ENCODE measurements at regions not wholly inside any gene's neighbourhood (a gene's known extent, or its start where the extent isn't known, plus 50 kb on each side); places are given as distances from the start of the nearest gene placed in this dataset.

- no peak for TF ChIP-seq ZBTB33 (IDR thresholded peaks at IDR 0.05)
Measured at GRCh38 chr18:22015156-22015555, 154.2 kb upstream of the GATA6 start (continued).

- no peak for TF ChIP-seq SUZ12 (IDR thresholded peaks at IDR 0.05; ENCODE audit: unreplicated experiment)
- FAIRE-seq: no peak
- ChIA-PET RAD21 (ENCODE audit: unreplicated experiment) (no interaction called here), CTCF (no interaction called here), SMC1A (ENCODE audit: uncharacterized antibody, unreplicated experiment) (interaction anchor here (0.6 kb wide), 1 partner anchor 218 kb away, joined by 3 read pairs; no protein-coding TSS in a partner anchor), POLR2A (no interaction called here)
- no TSS peak for BruUV-seq (replicated peaks)
- no peak overlapping the region for H3K4me2 ChIP-seq (ENCODE audit: control insufficient read depth, insufficient read depth)
- no peaks in the 10 kb centered on the region for H4K20me1 ChIP-seq (ENCODE audit: control insufficient read depth, insufficient read depth)
- no peaks in the 10 kb centered on the region; a peak in 1 of 4 replicates for H3K27me3 ChIP-seq (replicated peaks in 1 of 2; ENCODE audit: control insufficient read depth in 2 of 2, insufficient read depth in 2 of 2, low read length in 1 of 2)
- in situ Hi-C loops (cut with MboI) (no loop called here), intact Hi-C loops (cut with micrococcal nuclease; ENCODE audit: unreplicated experiment) (no loop called here)
- no peaks in the 10 kb centered on the region for H3K9me3 ChIP-seq (replicated peaks; ENCODE audit: control insufficient read depth, insufficient read depth, low read length)
- no peak overlapping the region for H3K4me3 ChIP-seq
- H2AFZ ChIP-seq (ENCODE audit: control insufficient read depth, low read depth, low read length): no peak overlapping the region
- H3K4me1 ChIP-seq (ENCODE audit: control insufficient read depth, insufficient read depth, low read length): no peaks in the 10 kb centered on the region
- no peaks in the 10 kb centered on the region for H3K36me3 ChIP-seq (ENCODE audit: control insufficient read depth in 2 of 2, insufficient read depth in 2 of 2, low read length in 1 of 2)
- no peak for DNase-seq (ENCODE audit: low read depth, low spot score)
- H3K27ac ChIP-seq (ENCODE audit: control insufficient read depth, insufficient read depth): no peak overlapping the region
- H3K79me2 ChIP-seq (ENCODE audit: control insufficient read depth, insufficient read depth, low read length): no peaks in the 10 kb centered on the region
- WGBS (ENCODE audit: insufficient coverage, insufficient replicate concordance, low lambda C conversion rate, missing lambda C conversion rate): 51% methylated on average over 3 of the region's 3 CpGs
- ATAC-seq: no peak
- H3K9ac ChIP-seq (ENCODE audit: control insufficient read depth, insufficient read depth, low read length): no peak overlapping the region
Measured at GRCh38 chr18:22018366-22018765, 151.0 kb upstream of the GATA6 start.

- ATAC-seq (no peak), FAIRE-seq (no peak), DNase-seq (ENCODE audit: low read depth, low spot score) (no peak)
- Histone ChIP-seq H2AFZ (ENCODE audit: control insufficient read depth, low read depth, low read length) (no peak overlapping the region), H3K36me3 (ENCODE audit: control insufficient read depth in 2 of 2, insufficient read depth in 2 of 2, low read length in 1 of 2) (no peaks in the 10 kb centered on the region), H3K27me3 (replicated peaks in 1 of 2; ENCODE audit: control insufficient read depth in 2 of 2, insufficient read depth in 2 of 2, low read length in 1 of 2) (no peaks in the 10 kb centered on the region; a peak in 1 of 4 replicates), H3K4me3 (no peak overlapping the region), H4K20me1 (ENCODE audit: control insufficient read depth, insufficient read depth) (no peaks in the 10 kb centered on the region), H3K27ac (ENCODE audit: control insufficient read depth, insufficient read depth) (no peak overlapping the region), H3K4me2 (ENCODE audit: control insufficient read depth, insufficient read depth) (no peak overlapping the region), H3K9me3 (replicated peaks; ENCODE audit: control insufficient read depth, insufficient read depth, low read length) (no peaks in the 10 kb centered on the region), H3K9ac (ENCODE audit: control insufficient read depth, insufficient read depth, low read length) (no peak overlapping the region), H3K4me1 (ENCODE audit: control insufficient read depth, insufficient read depth, low read length) (no peaks in the 10 kb centered on the region), H3K79me2 (ENCODE audit: control insufficient read depth, insufficient read depth, low read length) (no peaks in the 10 kb centered on the region)
- in situ Hi-C loops (cut with MboI): no loop called here
- 60% methylated on average over 5 of the region's 5 CpGs for WGBS (ENCODE audit: insufficient coverage, insufficient replicate concordance, low lambda C conversion rate, missing lambda C conversion rate)
- ChIA-PET SMC1A (ENCODE audit: uncharacterized antibody, unreplicated experiment) (interaction anchor here (0.6 kb wide), 1 partner anchor 217 kb away, joined by 3 read pairs; no protein-coding TSS in a partner anchor), POLR2A (no interaction called here), RAD21 (ENCODE audit: unreplicated experiment) (no interaction called here), CTCF (no interaction called here)
- intact Hi-C loops (cut with micrococcal nuclease; ENCODE audit: unreplicated experiment): no loop called here
- no TSS peak for BruUV-seq (replicated peaks)
- TF ChIP-seq ELK1 (IDR thresholded peaks at IDR 0.05; ENCODE audit: low read depth, low read length) (no peak), E4F1 (IDR thresholded peaks at IDR 0.05; ENCODE audit: borderline replicate concordance, partially characterized antibody) (no peak)
Measured at GRCh38 chr18:22019193-22019592, 150.2 kb upstream of the GATA6 start.
